DND-41 (cell line): ENCODE measurements at regions not wholly inside any gene's neighbourhood (a gene's known extent, or its start where the extent isn't known, plus 50 kb on each side); places are given as distances from the start of the nearest gene placed in this dataset.

ENCODE experiments used
- CTCF ChIP-seq: IDR thresholded peaks from 2 replicates; pipeline ENCODE4 v1.5.1; 2012; ENCODE audit warnings: borderline replicate concordance, low read length, moderate library complexity, mild to moderate bottlenecking; ENCODE audit not compliant: poor library complexity, severe bottlenecking; ENCODE audit errors: extremely low read depth
- EZH2 ChIP-seq: IDR thresholded peaks from 3 replicates; pipeline ENCODE4 v1.6.1; 2012; ENCODE audit warnings: borderline replicate concordance, low read depth, mild to moderate bottlenecking, moderate library complexity, low read length, inconsistent platforms; ENCODE audit not compliant: severe bottlenecking

DNA sequence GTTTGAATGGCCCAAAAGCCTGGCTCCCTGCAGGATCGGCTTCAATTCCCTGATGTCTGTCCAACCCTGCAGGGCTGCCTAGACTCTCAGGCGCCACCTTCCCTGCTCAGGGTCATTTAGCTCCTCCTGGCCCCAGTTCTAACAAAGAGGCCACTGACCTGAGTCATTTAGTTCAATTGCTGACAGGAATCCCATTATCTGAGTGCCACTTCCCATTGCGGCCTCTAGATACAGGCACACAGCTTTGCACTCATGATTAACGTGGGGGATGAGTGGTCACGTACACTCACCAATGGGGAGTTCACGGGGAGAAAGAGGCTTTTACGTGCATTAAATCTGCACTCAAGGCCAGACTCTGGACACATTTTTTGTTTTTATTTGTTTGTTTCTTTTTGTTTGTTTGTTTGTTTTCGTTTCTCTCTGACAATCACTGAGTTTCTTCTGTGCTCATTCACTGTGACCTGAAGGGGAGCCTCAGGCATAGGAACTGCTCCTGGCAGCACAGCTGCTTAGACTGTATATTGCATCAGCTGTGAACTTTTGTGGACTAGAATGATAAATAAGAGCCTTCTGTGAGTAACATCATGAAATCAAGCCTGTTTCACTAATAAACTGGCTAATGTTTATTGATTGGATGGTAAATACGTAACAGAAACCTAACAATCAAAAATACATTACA lies 118.9 kb upstream of the CTNNA2 start:
- TF ChIP-seq CTCF: no peak
- no peak for TF ChIP-seq EZH2
